LNCAP (cell line): ENCODE measurements at regions not wholly inside any gene's neighbourhood (a gene's known extent, or its start where the extent isn't known, plus 50 kb on each side); places are given as distances from the start of the nearest gene placed in this dataset.

ENCODE experiments used
- TF ChIP-seq, protein P1 (sequence below): fragments of 450-650 bp; IDR thresholded peaks from 2 replicates; pipeline ENCODE4 v1.5.1; 2017; ENCODE audit warnings: mild to moderate bottlenecking

- TF ChIP-seq, protein P1, sequence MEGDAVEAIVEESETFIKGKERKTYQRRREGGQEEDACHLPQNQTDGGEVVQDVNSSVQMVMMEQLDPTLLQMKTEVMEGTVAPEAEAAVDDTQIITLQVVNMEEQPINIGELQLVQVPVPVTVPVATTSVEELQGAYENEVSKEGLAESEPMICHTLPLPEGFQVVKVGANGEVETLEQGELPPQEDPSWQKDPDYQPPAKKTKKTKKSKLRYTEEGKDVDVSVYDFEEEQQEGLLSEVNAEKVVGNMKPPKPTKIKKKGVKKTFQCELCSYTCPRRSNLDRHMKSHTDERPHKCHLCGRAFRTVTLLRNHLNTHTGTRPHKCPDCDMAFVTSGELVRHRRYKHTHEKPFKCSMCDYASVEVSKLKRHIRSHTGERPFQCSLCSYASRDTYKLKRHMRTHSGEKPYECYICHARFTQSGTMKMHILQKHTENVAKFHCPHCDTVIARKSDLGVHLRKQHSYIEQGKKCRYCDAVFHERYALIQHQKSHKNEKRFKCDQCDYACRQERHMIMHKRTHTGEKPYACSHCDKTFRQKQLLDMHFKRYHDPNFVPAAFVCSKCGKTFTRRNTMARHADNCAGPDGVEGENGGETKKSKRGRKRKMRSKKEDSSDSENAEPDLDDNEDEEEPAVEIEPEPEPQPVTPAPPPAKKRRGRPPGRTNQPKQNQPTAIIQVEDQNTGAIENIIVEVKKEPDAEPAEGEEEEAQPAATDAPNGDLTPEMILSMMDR: no peak
Observed at GRCh38 chrX:39836802-39837420, 260.8 kb downstream of the BCOR start.

DNA sequence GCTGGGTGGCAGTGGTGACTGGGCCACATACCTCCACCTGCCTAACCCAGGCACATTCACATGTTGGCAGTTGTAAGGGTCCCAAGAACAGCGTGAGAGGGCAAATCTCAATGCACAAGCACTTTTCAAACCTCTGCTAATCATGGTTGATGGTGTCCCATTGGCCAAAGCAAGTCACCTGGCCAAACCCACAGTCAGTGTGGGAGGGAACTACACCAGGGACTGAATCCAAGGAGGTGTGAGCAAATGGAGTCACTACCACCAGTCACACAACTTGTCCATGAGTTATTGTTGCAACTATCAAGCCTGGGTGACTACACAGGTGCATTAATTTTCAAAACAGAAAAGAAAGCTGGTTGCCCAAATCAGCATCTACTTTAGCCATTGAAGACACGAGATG lies 260.1 kb downstream of the BCOR start:
- TF ChIP-seq, protein P1: no peak

- TF ChIP-seq, protein P1: no peak
Observed at GRCh38 chrX:39839371-39839770, 258.4 kb downstream of the BCOR start.

- TF ChIP-seq, protein P1: no peak
Observed at GRCh38 chrX:39840133-39840532, 257.6 kb downstream of the BCOR start.

DNA sequence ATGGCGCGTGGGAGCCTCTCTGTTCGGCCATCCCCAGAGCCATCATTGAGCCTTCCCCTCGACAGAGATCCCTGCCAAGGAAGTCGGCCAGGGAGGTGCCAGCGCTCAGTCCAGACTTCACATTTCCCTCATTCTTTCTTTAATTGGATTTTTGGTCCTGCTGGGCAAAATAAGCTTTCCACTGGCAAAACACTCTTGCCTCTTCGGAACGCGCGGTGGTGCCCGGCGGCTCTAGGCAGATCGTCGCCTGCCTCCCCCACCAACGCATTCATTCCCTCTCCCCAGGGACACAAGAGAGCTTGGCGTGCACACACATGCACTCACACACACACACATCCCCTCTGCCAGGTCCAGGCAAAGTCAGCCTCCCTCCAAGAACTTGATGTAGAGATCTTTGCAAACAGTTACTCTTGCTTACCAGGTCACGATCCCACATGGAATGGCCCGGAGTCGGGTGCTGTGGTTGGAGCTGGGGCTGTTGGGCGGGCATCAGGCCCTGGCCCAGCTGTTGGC lies 257.1 kb downstream of the BCOR start:
- TF ChIP-seq, protein P1: no peak

GRCh38 chrX:39841604-39842003 lies 256.2 kb downstream of the BCOR start:
- TF ChIP-seq, protein P1: no peak

- TF ChIP-seq, protein P1: no peak
Observed at GRCh38 chrX:39842281-39842973, 255.3 kb downstream of the BCOR start.
